ENCODE measurements at regions not wholly inside any gene's neighbourhood (a gene's known extent, or its start where the extent isn't known, plus 50 kb on each side); places are given as distances from the start of the nearest gene placed in this dataset.

GRCh38 chr9:75541734-75542133 is 348.7 kb upstream of the PCSK5 start:
- Histone ChIP-seq H4K20me1 (ENCODE audit: insufficient read depth) (no peaks in the 10 kb centered on the region), H2AFZ (ENCODE audit: low read depth, low read length) (no peak overlapping the region), H3F3A (ENCODE audit: insufficient read depth, low read length, poor library complexity, severe bottlenecking) (no peaks in the 10 kb centered on the region), H3K4me2 (ENCODE audit: low read length) (no peak overlapping the region), H3K36me3 (ENCODE audit: insufficient read depth, low read length) (no peaks in the 10 kb centered on the region), H3K9me3 (ENCODE audit: low read length) (no peaks in the 10 kb centered on the region), H3K4me3 (ENCODE audit: low read length) (no peak overlapping the region), H3K9ac (ENCODE audit: low read length) (no peak overlapping the region), H3K79me2 (replicated peaks; ENCODE audit: insufficient read depth, low read length) (no peaks in the 10 kb centered on the region), H3K27me3 (ENCODE audit: insufficient read depth, low read depth, low read length) (no peaks in the 10 kb centered on the region), H3K9me2 (ENCODE audit: insufficient read depth, low read length) (no peaks in the 10 kb centered on the region), H3K27ac (ENCODE audit: low read length) (no peak overlapping the region)
- TF ChIP-seq CTCF (IDR thresholded peaks at IDR 0.05; ENCODE audit: poor library complexity, severe bottlenecking), result no peak
- no peak for TF ChIP-seq EP300 (conservative IDR thresholded peaks at IDR 0.05; ENCODE audit: poor library complexity, severe bottlenecking)
- TF ChIP-seq SMC3 (conservative IDR thresholded peaks at IDR 0.05; ENCODE audit: poor library complexity), result no peak
- no peak for TF ChIP-seq POLR2AphosphoS5 (IDR thresholded peaks at IDR 0.05)
- TF ChIP-seq, protein P1, sequence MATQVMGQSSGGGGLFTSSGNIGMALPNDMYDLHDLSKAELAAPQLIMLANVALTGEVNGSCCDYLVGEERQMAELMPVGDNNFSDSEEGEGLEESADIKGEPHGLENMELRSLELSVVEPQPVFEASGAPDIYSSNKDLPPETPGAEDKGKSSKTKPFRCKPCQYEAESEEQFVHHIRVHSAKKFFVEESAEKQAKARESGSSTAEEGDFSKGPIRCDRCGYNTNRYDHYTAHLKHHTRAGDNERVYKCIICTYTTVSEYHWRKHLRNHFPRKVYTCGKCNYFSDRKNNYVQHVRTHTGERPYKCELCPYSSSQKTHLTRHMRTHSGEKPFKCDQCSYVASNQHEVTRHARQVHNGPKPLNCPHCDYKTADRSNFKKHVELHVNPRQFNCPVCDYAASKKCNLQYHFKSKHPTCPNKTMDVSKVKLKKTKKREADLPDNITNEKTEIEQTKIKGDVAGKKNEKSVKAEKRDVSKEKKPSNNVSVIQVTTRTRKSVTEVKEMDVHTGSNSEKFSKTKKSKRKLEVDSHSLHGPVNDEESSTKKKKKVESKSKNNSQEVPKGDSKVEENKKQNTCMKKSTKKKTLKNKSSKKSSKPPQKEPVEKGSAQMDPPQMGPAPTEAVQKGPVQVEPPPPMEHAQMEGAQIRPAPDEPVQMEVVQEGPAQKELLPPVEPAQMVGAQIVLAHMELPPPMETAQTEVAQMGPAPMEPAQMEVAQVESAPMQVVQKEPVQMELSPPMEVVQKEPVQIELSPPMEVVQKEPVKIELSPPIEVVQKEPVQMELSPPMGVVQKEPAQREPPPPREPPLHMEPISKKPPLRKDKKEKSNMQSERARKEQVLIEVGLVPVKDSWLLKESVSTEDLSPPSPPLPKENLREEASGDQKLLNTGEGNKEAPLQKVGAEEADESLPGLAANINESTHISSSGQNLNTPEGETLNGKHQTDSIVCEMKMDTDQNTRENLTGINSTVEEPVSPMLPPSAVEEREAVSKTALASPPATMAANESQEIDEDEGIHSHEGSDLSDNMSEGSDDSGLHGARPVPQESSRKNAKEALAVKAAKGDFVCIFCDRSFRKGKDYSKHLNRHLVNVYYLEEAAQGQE (IDR thresholded peaks at IDR 0.05; ENCODE audit: borderline replicate concordance), result no peak
- no peak for TF ChIP-seq TAF1 (IDR thresholded peaks at IDR 0.05; ENCODE audit: low read depth)

GRCh38 chr9:75544815-75545214 is 345.7 kb upstream of the PCSK5 start:
- no peak overlapping the region for H2AFZ ChIP-seq (ENCODE audit: low read depth, low read length)

More at GRCh38 chr9:75544815-75545214, 345.7 kb upstream of the PCSK5 start:
- TF ChIP-seq, protein P1 (IDR thresholded peaks at IDR 0.05; ENCODE audit: borderline replicate concordance), result no peak
- TF ChIP-seq EZH2 (IDR thresholded peaks at IDR 0.05; ENCODE audit: borderline replicate concordance, insufficient read depth, low read length, poor library complexity, severe bottlenecking) (no peak), CTCF (IDR thresholded peaks at IDR 0.05; ENCODE audit: poor library complexity, severe bottlenecking) (no peak), POLR2AphosphoS5 (IDR thresholded peaks at IDR 0.05) (no peak), TAF1 (IDR thresholded peaks at IDR 0.05; ENCODE audit: low read depth) (no peak), SMC3 (conservative IDR thresholded peaks at IDR 0.05; ENCODE audit: poor library complexity) (no peak), MXI1 (conservative IDR thresholded peaks at IDR 0.05; ENCODE audit: poor library complexity, severe bottlenecking) (no peak), EP300 (conservative IDR thresholded peaks at IDR 0.05; ENCODE audit: poor library complexity, severe bottlenecking) (no peak), RAD21 (conservative IDR thresholded peaks at IDR 0.05) (no peak)
- Histone ChIP-seq H3K36me3 (ENCODE audit: insufficient read depth, low read length) (no peaks in the 10 kb centered on the region), H3K79me2 (replicated peaks; ENCODE audit: insufficient read depth, low read length) (no peaks in the 10 kb centered on the region), H3K27me3 (ENCODE audit: insufficient read depth, low read depth, low read length) (no peaks in the 10 kb centered on the region), H3K9ac (ENCODE audit: low read length) (no peak overlapping the region), H3K4me3 (ENCODE audit: low read length) (no peak overlapping the region), H3F3A (ENCODE audit: insufficient read depth, low read length, poor library complexity, severe bottlenecking) (no peaks in the 10 kb centered on the region), H3K9me2 (ENCODE audit: insufficient read depth, low read length) (no peaks in the 10 kb centered on the region), H3K27ac (ENCODE audit: low read length) (no peak overlapping the region), H3K9me3 (ENCODE audit: low read length) (no peaks in the 10 kb centered on the region), H3K4me2 (ENCODE audit: low read length) (no peak overlapping the region), H4K20me1 (ENCODE audit: insufficient read depth) (no peaks in the 10 kb centered on the region)
